A673 (cell line): ENCODE measurements at regions not wholly inside any gene's neighbourhood (a gene's known extent, or its start where the extent isn't known, plus 50 kb on each side); places are given as distances from the start of the nearest gene placed in this dataset.

Experiments used
- CTCF ChIP-seq: fragments of 300-800, 200-600 bp; sonication (generic); conservative IDR thresholded peaks from 2 replicates; pipeline ENCODE4 v1.5.1; 2017; ENCODE audit warnings: low read depth, mild to moderate bottlenecking, antibody characterized with exemption, low read length, moderate library complexity, mixed read lengths
- EZH2 ChIP-seq: fragments of 200-600 bp; sonication (generic); IDR thresholded peaks from 2 replicates; pipeline ENCODE4 v1.6.1; 2017; ENCODE audit warnings: borderline replicate concordance, low read depth, mild to moderate bottlenecking, mixed read lengths, antibody characterized with exemption, low read length; ENCODE audit not compliant: poor library complexity, severe bottlenecking

- TF ChIP-seq CTCF (no peak), EZH2 (no peak)
Measured at GRCh38 chr6:122116119-122116834, 283.2 kb upstream of the HSF2 start.
